ENCODE measurements at regions not wholly inside any gene's neighbourhood (a gene's known extent, or its start where the extent isn't known, plus 50 kb on each side); places are given as distances from the start of the nearest gene placed in this dataset.

DNA sequence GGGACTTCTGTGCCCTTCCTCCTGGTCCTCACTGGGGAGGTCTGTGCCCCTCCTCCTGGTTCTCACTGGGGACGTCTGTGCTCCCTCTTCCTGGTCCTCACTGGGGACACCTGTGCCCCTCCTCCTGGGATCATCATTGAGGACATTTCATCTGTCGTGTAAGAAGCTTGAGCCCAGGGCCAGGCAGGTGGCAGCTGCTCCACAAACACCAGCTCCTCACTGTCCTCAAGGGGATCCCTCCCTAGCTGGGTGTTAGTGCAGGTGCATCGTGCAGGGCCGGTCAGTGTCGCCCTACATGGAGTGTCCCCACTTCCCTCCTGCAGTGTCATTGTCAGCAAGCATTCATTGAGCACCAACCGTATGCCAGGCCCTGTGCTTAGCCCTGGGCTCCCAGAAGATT is 312.7 kb downstream of the PTPRU start:
- peak; percentile 36 for DNase-seq
- Histone ChIP-seq H3K36me3 (ENCODE audit: control insufficient read depth, insufficient read depth, low read length) (no peaks in the 10 kb centered on the region), H3K4me3 (ENCODE audit: low read length) (no peak overlapping the region), H3K9ac (ENCODE audit: extremely low read depth, low read length, poor library complexity, severe bottlenecking) (no peak overlapping the region), H3K9me3 (ENCODE audit: control insufficient read depth, low read length) (no peaks in the 10 kb centered on the region), H3K27me3 (ENCODE audit: control insufficient read depth, insufficient read depth, low read length, poor library complexity, severe bottlenecking) (no peaks in the 10 kb centered on the region), H3K27ac (ENCODE audit: low read depth, low read length) (no peak overlapping the region), H3K4me1 (ENCODE audit: control insufficient read depth, insufficient read depth, low read length) (no peaks in the 10 kb centered on the region)
- WGBS, 2 experiments (ENCODE audit: insufficient coverage in 1 of 2, insufficient read length in 1 of 2) = 86 to 100% methylated on average over 1 to 6 of the region's 6 CpGs
- TF ChIP-seq, protein P1, sequence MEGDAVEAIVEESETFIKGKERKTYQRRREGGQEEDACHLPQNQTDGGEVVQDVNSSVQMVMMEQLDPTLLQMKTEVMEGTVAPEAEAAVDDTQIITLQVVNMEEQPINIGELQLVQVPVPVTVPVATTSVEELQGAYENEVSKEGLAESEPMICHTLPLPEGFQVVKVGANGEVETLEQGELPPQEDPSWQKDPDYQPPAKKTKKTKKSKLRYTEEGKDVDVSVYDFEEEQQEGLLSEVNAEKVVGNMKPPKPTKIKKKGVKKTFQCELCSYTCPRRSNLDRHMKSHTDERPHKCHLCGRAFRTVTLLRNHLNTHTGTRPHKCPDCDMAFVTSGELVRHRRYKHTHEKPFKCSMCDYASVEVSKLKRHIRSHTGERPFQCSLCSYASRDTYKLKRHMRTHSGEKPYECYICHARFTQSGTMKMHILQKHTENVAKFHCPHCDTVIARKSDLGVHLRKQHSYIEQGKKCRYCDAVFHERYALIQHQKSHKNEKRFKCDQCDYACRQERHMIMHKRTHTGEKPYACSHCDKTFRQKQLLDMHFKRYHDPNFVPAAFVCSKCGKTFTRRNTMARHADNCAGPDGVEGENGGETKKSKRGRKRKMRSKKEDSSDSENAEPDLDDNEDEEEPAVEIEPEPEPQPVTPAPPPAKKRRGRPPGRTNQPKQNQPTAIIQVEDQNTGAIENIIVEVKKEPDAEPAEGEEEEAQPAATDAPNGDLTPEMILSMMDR (conservative IDR thresholded peaks at IDR 0.05) = no peak
- Mint-ChIP-seq H3K4me3 (no peak overlapping the region), H3K4me1 (no peaks in the 10 kb centered on the region), H3K36me3 (ENCODE audit: low read depth) (no peaks in the 10 kb centered on the region), H3K27me3 (ENCODE audit: insufficient read depth) (peaks cover 2% of the 10 kb centered on the region), H3K9me3 (no peaks in the 10 kb centered on the region), H3K27ac (no peak overlapping the region)

DNA sequence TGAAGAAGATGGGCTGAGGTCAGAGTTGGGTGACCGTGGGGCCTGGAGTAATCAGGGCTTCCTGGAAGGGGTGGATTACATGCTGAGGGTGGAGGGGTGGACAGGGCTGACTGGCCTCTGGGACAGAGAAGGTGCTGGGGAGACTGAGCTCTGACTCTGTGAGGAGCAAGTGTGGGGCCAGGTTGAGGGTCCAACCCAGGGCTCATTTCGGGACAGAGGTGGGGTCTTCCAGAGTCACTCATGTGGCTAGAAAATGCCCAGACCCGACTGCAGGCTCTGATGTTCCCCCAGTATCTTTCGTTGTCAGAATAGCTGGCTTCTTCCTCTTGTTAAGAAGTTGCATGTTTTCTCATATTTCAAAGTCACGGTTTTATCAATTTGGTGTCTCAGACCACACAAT is 311.8 kb downstream of the PTPRU start:
- Histone ChIP-seq H3K36me3 (ENCODE audit: control insufficient read depth, insufficient read depth, low read length) (no peaks in the 10 kb centered on the region), H3K27ac (ENCODE audit: low read depth, low read length) (no peak overlapping the region), H3K4me1 (ENCODE audit: control insufficient read depth, insufficient read depth, low read length) (no peaks in the 10 kb centered on the region), H3K4me3 (ENCODE audit: low read length) (no peak overlapping the region), H3K27me3 (ENCODE audit: control insufficient read depth, insufficient read depth, low read length, poor library complexity, severe bottlenecking) (no peaks in the 10 kb centered on the region), H3K9me3 (ENCODE audit: control insufficient read depth, low read length) (no peaks in the 10 kb centered on the region), H3K9ac (ENCODE audit: extremely low read depth, low read length, poor library complexity, severe bottlenecking) (no peak overlapping the region)
- H3K27me3 Mint-ChIP-seq (ENCODE audit: insufficient read depth) = peaks cover 2% of the 10 kb centered on the region
- H3K4me3 Mint-ChIP-seq = no peak overlapping the region
- H3K4me1 Mint-ChIP-seq = no peaks in the 10 kb centered on the region
- no peaks in the 10 kb centered on the region for H3K36me3 Mint-ChIP-seq (ENCODE audit: low read depth)
- TF ChIP-seq, protein P1 (conservative IDR thresholded peaks at IDR 0.05) = no peak
- H3K27ac Mint-ChIP-seq = no peak overlapping the region
- peak; percentile 34 for DNase-seq
- H3K9me3 Mint-ChIP-seq = no peaks in the 10 kb centered on the region
- WGBS, 2 experiments (ENCODE audit: insufficient coverage in 1 of 2, insufficient read length in 1 of 2) = 56 to 69% methylated on average over 3 to 5 of the region's 5 CpGs

DNA sequence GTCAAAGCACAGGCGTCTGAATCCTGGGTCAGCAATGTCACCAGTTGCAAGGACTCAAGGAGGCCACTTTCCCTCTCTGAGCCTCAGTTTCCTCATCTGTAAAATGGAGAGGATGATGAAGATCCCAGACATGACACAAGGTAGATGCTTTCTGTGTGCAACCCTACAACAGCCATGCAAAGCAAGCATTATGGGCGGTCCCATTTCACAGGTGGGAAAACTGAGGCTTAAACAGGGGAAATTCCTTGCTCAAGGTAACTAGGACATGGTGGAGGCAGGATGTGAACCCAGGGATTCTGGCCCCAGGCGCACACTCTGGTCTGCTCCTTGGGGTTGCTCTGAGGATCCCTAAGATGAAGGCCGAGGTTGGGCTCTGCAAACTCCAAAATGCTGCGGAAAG is 311.0 kb downstream of the PTPRU start:
- TF ChIP-seq, protein P1 (conservative IDR thresholded peaks at IDR 0.05) = no peak
- H3K27me3 Mint-ChIP-seq (ENCODE audit: insufficient read depth) = peaks cover 2% of the 10 kb centered on the region
- Histone ChIP-seq H3K27me3 (ENCODE audit: control insufficient read depth, insufficient read depth, low read length, poor library complexity, severe bottlenecking) (no peaks in the 10 kb centered on the region), H3K36me3 (ENCODE audit: control insufficient read depth, insufficient read depth, low read length) (no peaks in the 10 kb centered on the region), H3K9me3 (ENCODE audit: control insufficient read depth, low read length) (no peaks in the 10 kb centered on the region), H3K9ac (ENCODE audit: extremely low read depth, low read length, poor library complexity, severe bottlenecking) (no peak overlapping the region), H3K27ac (ENCODE audit: low read depth, low read length) (no peak overlapping the region), H3K4me1 (ENCODE audit: control insufficient read depth, insufficient read depth, low read length) (no peaks in the 10 kb centered on the region), H3K4me3 (ENCODE audit: low read length) (no peak overlapping the region)
- WGBS, 2 experiments (ENCODE audit: insufficient coverage in 1 of 2, insufficient read length in 1 of 2) = 90 to 96% methylated on average over 4 to 5 of the region's 5 CpGs
- no peaks in the 10 kb centered on the region for H3K36me3 Mint-ChIP-seq (ENCODE audit: low read depth)
- no peak overlapping the region for H3K27ac Mint-ChIP-seq
- H3K9me3 Mint-ChIP-seq = no peaks in the 10 kb centered on the region
- DNase-seq = no peak
- H3K4me1 Mint-ChIP-seq = no peaks in the 10 kb centered on the region
- no peak overlapping the region for H3K4me3 Mint-ChIP-seq

Measured in endodermal cell (in vitro differentiated cells).